Endothelial cell of umbilical vein (primary cell): ENCODE measurements at regions not wholly inside any gene's neighbourhood (a gene's known extent, or its start where the extent isn't known, plus 50 kb on each side); places are given as distances from the start of the nearest gene placed in this dataset.
A peak's percentile ranks its signal among the peaks of the same experiment; 100 is the strongest.

ENCODE experiments used
- BruUV-seq: library from RNA; stranded (reverse); fragments of 400-500 nt; replicated peaks from 2 replicates; lab custom pipeline; 2021; lab: Mats Ljungman, UMichigan
- CTCF ChIA-PET: fragments of 300-600, 350-600 bp; sonication (Branson Sonifier 250); formaldehyde crosslinking; loops from one replicate; lab custom pipeline; 2021; ENCODE audit warnings: antibody characterized with exemption, inconsistent platforms; lab: Charles Lee
- POLR2A ChIA-PET: fragments of 300-600, 350-600 bp; sonication (Branson Sonifier 250); formaldehyde crosslinking; loops from one replicate; lab custom pipeline; 2021; ENCODE audit warnings: antibody characterized with exemption, inconsistent platforms; lab: Charles Lee
- DNase-seq: peaks from one replicate; pipeline ENCODE4 v3.0.0-alpha.2; 2011; ENCODE audit warnings: low read depth, low spot score
- FAIRE-seq: peaks from 2 replicates; lab custom pipeline; 2011; peaks lifted over from hg19 to GRCh38; lab: Jason Lieb, UNC
- H2AFZ ChIP-seq: 2 replicates; pipeline ENCODE4 v1.6.0; 2012; ENCODE audit warnings: low read depth, low read length, control low read depth, inconsistent platforms
- H3K27ac ChIP-seq: 2 replicates; pipeline ENCODE4 v1.5.1; 2011; ENCODE audit warnings: low read depth, mild to moderate bottlenecking, control low read depth, low read length, moderate library complexity; ENCODE audit not compliant: insufficient read depth
- H3K27me3 ChIP-seq, 2 experiments: 2 replicates each; pipeline versions ENCODE4 v1.6.0 to v1.6.1; 2011; ENCODE audit warnings: low read length in 2 of 2, mixed read lengths in 1 of 2; ENCODE audit not compliant: control insufficient read depth in 2 of 2, insufficient read depth in 2 of 2
- H3K36me3 ChIP-seq, 2 experiments: 2 replicates in 1 of 2; 3 replicates in 1 of 2; pipeline ENCODE4 v1.5.1; 2011; ENCODE audit warnings: low read length in 2 of 2, mild to moderate bottlenecking in 1 of 2, moderate library complexity in 1 of 2; ENCODE audit not compliant: control insufficient read depth in 2 of 2, insufficient read depth in 2 of 2; ENCODE audit errors: extremely low read depth in 1 of 2
- H3K4me1 ChIP-seq: 3 replicates; pipeline ENCODE4 v1.5.1; 2011; ENCODE audit warnings: mild to moderate bottlenecking, low read length; ENCODE audit not compliant: control insufficient read depth, insufficient read depth; ENCODE audit errors: extremely low read depth
- H3K4me2 ChIP-seq: 2 replicates; pipeline ENCODE4 v1.6.1; 2011; ENCODE audit warnings: low read length, control low read depth, mixed read lengths; ENCODE audit not compliant: insufficient read depth
- H3K4me3 ChIP-seq, 3 experiments: fragments of 200-600 bp in 1 of 3; sonication (generic), shearing (Covaris generic) in 1 of 3; replicated peaks in 1 of 3; 2 replicates each; pipeline ENCODE4 v1.5.1; 2011 to 2016; ENCODE audit warnings: control low read depth in 3 of 3, low read length in 3 of 3, mild to moderate bottlenecking in 2 of 3, inconsistent platforms in 1 of 3, low read depth in 1 of 3, moderate library complexity in 1 of 3; ENCODE audit not compliant: insufficient read depth in 1 of 3
- H3K79me2 ChIP-seq: 2 replicates; pipeline ENCODE4 v1.6.0; 2012; ENCODE audit warnings: low read length, inconsistent platforms; ENCODE audit not compliant: control insufficient read depth, insufficient read depth
- H3K9ac ChIP-seq: replicated peaks from 2 replicates; pipeline ENCODE3; 2011; ENCODE audit warnings: low read length, control low read depth; ENCODE audit not compliant: insufficient read depth; ENCODE audit errors: extremely low read depth
- H3K9me1 ChIP-seq: replicated peaks from 3 replicates; pipeline ENCODE4 v1.6.0; 2011; ENCODE audit warnings: mild to moderate bottlenecking, low read length; ENCODE audit not compliant: control insufficient read depth, insufficient read depth; ENCODE audit errors: extremely low read depth
- H3K9me3 ChIP-seq: replicated peaks from 2 replicates; pipeline ENCODE4 v1.5.1; 2012; ENCODE audit warnings: low read length, inconsistent platforms; ENCODE audit not compliant: control insufficient read depth, insufficient read depth
- H4K20me1 ChIP-seq: replicated peaks from 2 replicates; pipeline ENCODE3; 2011; ENCODE audit warnings: mild to moderate bottlenecking, low read length; ENCODE audit not compliant: control insufficient read depth, insufficient read depth; ENCODE audit errors: extremely low read depth
- FOS ChIP-seq: IDR thresholded peaks from 2 replicates; pipeline ENCODE4 v1.6.1; 2011; ENCODE audit warnings: mild to moderate bottlenecking, low read length, moderate library complexity, borderline replicate concordance; ENCODE audit not compliant: insufficient read depth
- JUN ChIP-seq: IDR thresholded peaks from 2 replicates; pipeline ENCODE4 v1.6.1; 2011; ENCODE audit warnings: borderline replicate concordance, low read depth; ENCODE audit not compliant: insufficient read length, insufficient read depth
- MYC ChIP-seq: IDR thresholded peaks from one replicate; pipeline ENCODE4 v1.6.1; 2011; ENCODE audit warnings: mild to moderate bottlenecking, low read depth, low read length
- POLR2A ChIP-seq: IDR thresholded peaks from 2 replicates; pipeline ENCODE4 v1.6.1; 2012; ENCODE audit warnings: low read depth, mild to moderate bottlenecking, control low read depth, low read length
- POLR2AphosphoS5 ChIP-seq: IDR thresholded peaks from 2 replicates; pipeline ENCODE4 v1.6.1; 2012; ENCODE audit warnings: low read depth, mild to moderate bottlenecking, control low read depth, low read length, moderate library complexity; ENCODE audit not compliant: insufficient read depth
- dilution Hi-C: fragments of 300-500 bp; cut with MboI; formaldehyde crosslinking; loops from one replicate; pipeline ENCODE4 v1.15.0; 2019; ENCODE audit warnings: low sequenced_read_pairs; ENCODE audit not compliant: extremely low pct_ligation_motif_present
- intact Hi-C: fragments of 100-400 bp; cut with micrococcal nuclease; formaldehyde crosslinking; loops from one replicate; pipeline ENCODE4 v1.10.0; 2022
- TF ChIP-seq, protein P1 (sequence below), 2 donors: IDR thresholded peaks; 1 replicate in 1 of 2; 2 replicates in 1 of 2; pipeline ENCODE4 v1.5.1; 2011; ENCODE audit warnings: low read length in 2 of 2, mild to moderate bottlenecking in 2 of 2, moderate library complexity in 2 of 2, control low read depth in 1 of 2, inconsistent platforms in 1 of 2, low read depth in 1 of 2; ENCODE audit not compliant: insufficient read depth in 1 of 2; ENCODE audit errors: extremely low read depth in 1 of 2

DNA sequence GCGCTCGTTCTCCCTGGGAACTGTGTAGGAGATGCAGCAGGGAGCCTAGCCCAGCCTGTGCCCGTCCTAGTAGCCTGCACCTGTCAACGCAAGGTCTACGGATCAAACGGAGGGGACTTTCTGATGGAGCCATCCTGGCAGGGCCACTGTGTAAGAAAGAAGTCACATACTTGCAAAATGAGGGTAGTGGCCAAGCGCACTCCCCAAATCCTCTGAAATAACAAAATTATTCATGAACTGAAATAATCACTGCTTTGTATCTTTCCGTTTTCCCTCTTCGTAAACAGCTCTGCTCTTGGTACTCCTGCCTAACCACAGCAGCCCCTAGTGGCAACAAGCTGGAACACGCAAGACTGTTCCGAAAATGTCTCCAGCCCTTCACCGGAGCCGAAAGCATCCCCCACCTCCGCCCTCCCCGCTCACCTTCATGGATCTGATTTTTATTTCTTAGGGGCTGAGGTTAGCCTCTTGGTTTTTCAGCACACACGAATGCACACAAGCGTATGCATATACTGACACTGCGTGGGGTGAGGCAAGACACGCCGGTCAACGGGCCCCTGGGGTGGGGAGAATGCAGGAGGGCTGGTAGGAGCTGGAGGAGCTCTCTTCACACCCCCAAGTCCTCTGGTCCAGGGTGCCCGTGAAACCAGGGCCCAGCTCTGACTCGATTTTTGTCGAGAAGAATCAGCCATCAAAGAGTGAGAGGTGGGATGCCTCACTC lies 100.8 kb downstream of the ABCC12 start:
- H2AFZ ChIP-seq = no peak overlapping the region
- intact Hi-C loops (loop anchor here (1.0 to 10.0 kb wide), 6 partner anchors 102 to 1110 kb away; partner anchors contain the start of gene NETO2), dilution Hi-C loops (no loop called here)
- H3K36me3 ChIP-seq = no peaks in the 10 kb centered on the region
- no TSS peak for BruUV-seq
- ChIA-PET CTCF (interaction anchor here (0.6 to 6.0 kb wide), 48 partner anchors 9 to 1103 kb away, joined by 3 to 199 read pairs (median 4); partner anchors contain the start of genes DNAJA2, ITFG1, NETO2 and PHKB), POLR2A (no interaction called here)
- FAIRE-seq (peak; percentile 85), DNase-seq (peak; percentile 45)
- no peak overlapping the region for H3K4me2 ChIP-seq
- H3K79me2 ChIP-seq = no peaks in the 10 kb centered on the region
- no peaks in the 10 kb centered on the region for H4K20me1 ChIP-seq
- H3K27ac ChIP-seq = no peak overlapping the region
- no peaks in the 10 kb centered on the region for H3K9me1 ChIP-seq
- H3K4me3 ChIP-seq = no peak overlapping the region
- H3K9me3 ChIP-seq = no peaks in the 10 kb centered on the region
- TF ChIP-seq FOS = no peak
- TF ChIP-seq JUN = no peak
- no peak for TF ChIP-seq POLR2AphosphoS5
- no peak for TF ChIP-seq MYC
- no peak for TF ChIP-seq POLR2A
- TF ChIP-seq, protein P1, sequence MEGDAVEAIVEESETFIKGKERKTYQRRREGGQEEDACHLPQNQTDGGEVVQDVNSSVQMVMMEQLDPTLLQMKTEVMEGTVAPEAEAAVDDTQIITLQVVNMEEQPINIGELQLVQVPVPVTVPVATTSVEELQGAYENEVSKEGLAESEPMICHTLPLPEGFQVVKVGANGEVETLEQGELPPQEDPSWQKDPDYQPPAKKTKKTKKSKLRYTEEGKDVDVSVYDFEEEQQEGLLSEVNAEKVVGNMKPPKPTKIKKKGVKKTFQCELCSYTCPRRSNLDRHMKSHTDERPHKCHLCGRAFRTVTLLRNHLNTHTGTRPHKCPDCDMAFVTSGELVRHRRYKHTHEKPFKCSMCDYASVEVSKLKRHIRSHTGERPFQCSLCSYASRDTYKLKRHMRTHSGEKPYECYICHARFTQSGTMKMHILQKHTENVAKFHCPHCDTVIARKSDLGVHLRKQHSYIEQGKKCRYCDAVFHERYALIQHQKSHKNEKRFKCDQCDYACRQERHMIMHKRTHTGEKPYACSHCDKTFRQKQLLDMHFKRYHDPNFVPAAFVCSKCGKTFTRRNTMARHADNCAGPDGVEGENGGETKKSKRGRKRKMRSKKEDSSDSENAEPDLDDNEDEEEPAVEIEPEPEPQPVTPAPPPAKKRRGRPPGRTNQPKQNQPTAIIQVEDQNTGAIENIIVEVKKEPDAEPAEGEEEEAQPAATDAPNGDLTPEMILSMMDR (IDR thresholded peaks at IDR 0.05; ENCODE audit: extremely low read depth in 1 of 2, insufficient read depth in 1 of 2, low read depth in 1 of 2, low read length in 2 of 2) = peak; percentile 76 to 87
- no peaks in the 10 kb centered on the region for H3K4me1 ChIP-seq
- H3K27me3 ChIP-seq = peaks cover 0 to 2% of the 10 kb centered on the region in 2 experiments
- H3K9ac ChIP-seq = no peak overlapping the region
